Fibroblast of mammary gland (primary cell): ENCODE measurements at regions not wholly inside any gene's neighbourhood (a gene's known extent, or its start where the extent isn't known, plus 50 kb on each side); places are given as distances from the start of the nearest gene placed in this dataset.
A peak's percentile ranks its signal among the peaks of the same experiment; 100 is the strongest.

Source experiments
- DNase-seq: peaks from one replicate; pipeline ENCODE4 v3.0.0-alpha.2; 2010; ENCODE audit warnings: low read depth
- H3K4me3 ChIP-seq: 2 replicates; pipeline ENCODE4 v1.5.1; 2011; ENCODE audit warnings: low read depth, mild to moderate bottlenecking, low read length, moderate library complexity; ENCODE audit not compliant: control insufficient read depth
- TF ChIP-seq, protein P1 (sequence below): conservative IDR thresholded peaks from 2 replicates; pipeline ENCODE4 v1.5.1; 2011; ENCODE audit warnings: low read depth, low read length, inconsistent platforms; ENCODE audit not compliant: control insufficient read depth, insufficient read depth

DNA sequence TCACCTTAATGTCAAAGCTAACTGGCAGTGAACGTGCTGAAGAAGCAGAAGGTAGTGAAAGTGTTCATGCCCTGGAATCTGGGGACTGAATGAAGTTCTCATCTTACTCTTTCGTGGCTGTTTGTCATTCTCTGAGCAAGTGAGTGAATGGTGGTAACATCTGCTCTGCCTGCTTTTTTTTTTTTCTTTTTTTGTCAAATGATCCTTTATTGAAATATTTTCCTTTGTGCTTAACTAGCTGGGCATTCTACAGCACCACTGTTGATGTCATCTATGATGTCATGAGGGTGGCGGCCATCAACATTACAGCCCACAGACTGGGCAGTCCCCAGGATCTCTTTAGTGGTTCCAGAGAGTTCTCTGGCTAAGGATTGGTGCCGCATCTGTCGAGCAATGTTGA lies 65.2 kb downstream of the RIN2 start:
- H3K4me3 ChIP-seq = no peak overlapping the region
- TF ChIP-seq, protein P1, sequence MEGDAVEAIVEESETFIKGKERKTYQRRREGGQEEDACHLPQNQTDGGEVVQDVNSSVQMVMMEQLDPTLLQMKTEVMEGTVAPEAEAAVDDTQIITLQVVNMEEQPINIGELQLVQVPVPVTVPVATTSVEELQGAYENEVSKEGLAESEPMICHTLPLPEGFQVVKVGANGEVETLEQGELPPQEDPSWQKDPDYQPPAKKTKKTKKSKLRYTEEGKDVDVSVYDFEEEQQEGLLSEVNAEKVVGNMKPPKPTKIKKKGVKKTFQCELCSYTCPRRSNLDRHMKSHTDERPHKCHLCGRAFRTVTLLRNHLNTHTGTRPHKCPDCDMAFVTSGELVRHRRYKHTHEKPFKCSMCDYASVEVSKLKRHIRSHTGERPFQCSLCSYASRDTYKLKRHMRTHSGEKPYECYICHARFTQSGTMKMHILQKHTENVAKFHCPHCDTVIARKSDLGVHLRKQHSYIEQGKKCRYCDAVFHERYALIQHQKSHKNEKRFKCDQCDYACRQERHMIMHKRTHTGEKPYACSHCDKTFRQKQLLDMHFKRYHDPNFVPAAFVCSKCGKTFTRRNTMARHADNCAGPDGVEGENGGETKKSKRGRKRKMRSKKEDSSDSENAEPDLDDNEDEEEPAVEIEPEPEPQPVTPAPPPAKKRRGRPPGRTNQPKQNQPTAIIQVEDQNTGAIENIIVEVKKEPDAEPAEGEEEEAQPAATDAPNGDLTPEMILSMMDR = no peak
- DNase-seq = peak; percentile 38

- no peak overlapping the region for H3K4me3 ChIP-seq
- TF ChIP-seq, protein P1 = no peak
- no peak for DNase-seq
These were observed 65.9 kb downstream of the RIN2 start for GRCh38 chr20:19823971-19824370.

GRCh38 chr20:19824861-19825260 lies 66.8 kb downstream of the RIN2 start:
- no peak overlapping the region for H3K4me3 ChIP-seq
- DNase-seq = peak; percentile 44
- TF ChIP-seq, protein P1 = no peak

GRCh38 chr20:19826179-19826914 lies 68.3 kb downstream of the RIN2 start:
- TF ChIP-seq, protein P1 = no peak
- H3K4me3 ChIP-seq = no peak overlapping the region
- DNase-seq = no peak

- DNase-seq = no peak
- TF ChIP-seq, protein P1 = no peak
- no peak overlapping the region for H3K4me3 ChIP-seq
These were observed 69.8 kb downstream of the RIN2 start for GRCh38 chr20:19827818-19828217.

DNA sequence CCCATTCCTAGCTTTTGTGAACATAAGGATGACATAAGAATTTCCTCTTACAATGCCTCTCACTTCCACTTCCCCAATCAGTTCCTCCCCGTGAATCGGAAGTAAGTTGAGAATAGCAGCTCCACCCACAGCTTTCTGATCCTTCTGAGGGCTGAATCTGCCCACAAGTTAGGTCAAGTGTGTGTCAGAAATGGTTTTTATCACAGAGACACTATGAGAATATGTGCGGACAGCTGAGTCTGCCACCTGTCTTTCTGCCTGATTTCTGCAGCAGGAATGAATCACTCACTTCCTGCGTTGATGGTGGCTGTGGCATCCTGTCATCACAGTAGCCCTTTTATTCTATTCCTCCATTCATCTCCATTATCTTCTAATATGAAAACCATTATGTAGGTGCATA lies 70.2 kb downstream of the RIN2 start:
- H3K4me3 ChIP-seq = no peak overlapping the region
- TF ChIP-seq, protein P1 = peak; percentile 25
- DNase-seq = peak; percentile 35
